ENCODE measurements at regions not wholly inside any gene's neighbourhood (a gene's known extent, or its start where the extent isn't known, plus 50 kb on each side); places are given as distances from the start of the nearest gene placed in this dataset.

DNA sequence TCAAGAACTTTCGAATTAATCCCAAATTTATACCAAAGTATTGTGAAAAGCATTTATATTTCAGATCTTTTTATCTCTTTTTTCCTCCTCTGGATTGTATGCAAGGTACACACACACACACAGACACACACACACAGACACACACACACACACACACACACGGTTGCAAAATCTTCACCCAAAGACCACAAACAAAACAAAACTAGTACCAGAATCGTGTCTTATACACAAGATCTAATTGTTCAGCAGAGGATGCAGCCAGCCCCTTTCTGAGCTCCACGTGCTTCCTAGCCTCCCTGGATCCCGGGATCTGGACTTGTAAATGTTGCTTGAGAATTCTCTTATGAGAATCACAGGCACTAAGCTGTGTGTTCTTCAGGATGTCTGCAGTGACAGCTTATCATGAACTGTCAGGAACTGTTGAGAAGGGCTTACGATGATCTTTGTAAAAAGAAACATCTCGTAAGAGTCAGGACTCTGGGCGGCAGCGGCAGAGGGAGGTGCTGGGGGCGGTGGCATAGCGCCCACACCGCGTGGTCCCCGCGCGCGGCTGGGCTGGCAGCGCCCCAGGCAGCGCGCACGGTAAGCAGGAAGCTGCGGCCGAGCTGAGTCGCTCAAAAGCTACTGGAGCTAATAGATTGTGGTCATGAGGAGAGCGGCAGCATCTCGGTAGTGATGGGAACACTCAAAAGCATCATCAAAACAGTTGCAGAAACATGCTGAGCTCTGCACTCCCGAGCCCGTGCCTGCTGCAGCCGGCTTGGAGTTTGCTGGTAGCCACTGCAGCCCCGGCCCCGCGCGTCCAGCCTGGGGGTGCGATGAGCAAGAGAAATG lies 277.6 kb downstream of the GATA3 start:
- peak; percentile 59 for DNase-seq (ENCODE audit: low spot score)
- in situ Hi-C loops (cut with MboI; ENCODE audit: low sequenced_read_pairs, unreplicated experiment): no loop called here
- TF ChIP-seq, protein P1, sequence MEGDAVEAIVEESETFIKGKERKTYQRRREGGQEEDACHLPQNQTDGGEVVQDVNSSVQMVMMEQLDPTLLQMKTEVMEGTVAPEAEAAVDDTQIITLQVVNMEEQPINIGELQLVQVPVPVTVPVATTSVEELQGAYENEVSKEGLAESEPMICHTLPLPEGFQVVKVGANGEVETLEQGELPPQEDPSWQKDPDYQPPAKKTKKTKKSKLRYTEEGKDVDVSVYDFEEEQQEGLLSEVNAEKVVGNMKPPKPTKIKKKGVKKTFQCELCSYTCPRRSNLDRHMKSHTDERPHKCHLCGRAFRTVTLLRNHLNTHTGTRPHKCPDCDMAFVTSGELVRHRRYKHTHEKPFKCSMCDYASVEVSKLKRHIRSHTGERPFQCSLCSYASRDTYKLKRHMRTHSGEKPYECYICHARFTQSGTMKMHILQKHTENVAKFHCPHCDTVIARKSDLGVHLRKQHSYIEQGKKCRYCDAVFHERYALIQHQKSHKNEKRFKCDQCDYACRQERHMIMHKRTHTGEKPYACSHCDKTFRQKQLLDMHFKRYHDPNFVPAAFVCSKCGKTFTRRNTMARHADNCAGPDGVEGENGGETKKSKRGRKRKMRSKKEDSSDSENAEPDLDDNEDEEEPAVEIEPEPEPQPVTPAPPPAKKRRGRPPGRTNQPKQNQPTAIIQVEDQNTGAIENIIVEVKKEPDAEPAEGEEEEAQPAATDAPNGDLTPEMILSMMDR (IDR thresholded peaks at IDR 0.05; ENCODE audit: borderline replicate concordance, control extremely low read depth, extremely low read depth, insufficient read depth, missing control alignments): no peak

- no peak for DNase-seq (ENCODE audit: low spot score)
- TF ChIP-seq, protein P1 (IDR thresholded peaks at IDR 0.05; ENCODE audit: borderline replicate concordance, control extremely low read depth, extremely low read depth, insufficient read depth, missing control alignments): no peak
- in situ Hi-C loops (cut with MboI; ENCODE audit: low sequenced_read_pairs, unreplicated experiment): no loop called here
Measured at GRCh38 chr10:8332730-8333111, 278.2 kb downstream of the GATA3 start.

GRCh38 chr10:8334631-8335030 lies 280.1 kb downstream of the GATA3 start:
- in situ Hi-C loops (cut with MboI; ENCODE audit: low sequenced_read_pairs, unreplicated experiment): no loop called here
- DNase-seq (ENCODE audit: low spot score): no peak
- TF ChIP-seq, protein P1 (IDR thresholded peaks at IDR 0.05; ENCODE audit: borderline replicate concordance, control extremely low read depth, extremely low read depth, insufficient read depth, missing control alignments): no peak

DNA sequence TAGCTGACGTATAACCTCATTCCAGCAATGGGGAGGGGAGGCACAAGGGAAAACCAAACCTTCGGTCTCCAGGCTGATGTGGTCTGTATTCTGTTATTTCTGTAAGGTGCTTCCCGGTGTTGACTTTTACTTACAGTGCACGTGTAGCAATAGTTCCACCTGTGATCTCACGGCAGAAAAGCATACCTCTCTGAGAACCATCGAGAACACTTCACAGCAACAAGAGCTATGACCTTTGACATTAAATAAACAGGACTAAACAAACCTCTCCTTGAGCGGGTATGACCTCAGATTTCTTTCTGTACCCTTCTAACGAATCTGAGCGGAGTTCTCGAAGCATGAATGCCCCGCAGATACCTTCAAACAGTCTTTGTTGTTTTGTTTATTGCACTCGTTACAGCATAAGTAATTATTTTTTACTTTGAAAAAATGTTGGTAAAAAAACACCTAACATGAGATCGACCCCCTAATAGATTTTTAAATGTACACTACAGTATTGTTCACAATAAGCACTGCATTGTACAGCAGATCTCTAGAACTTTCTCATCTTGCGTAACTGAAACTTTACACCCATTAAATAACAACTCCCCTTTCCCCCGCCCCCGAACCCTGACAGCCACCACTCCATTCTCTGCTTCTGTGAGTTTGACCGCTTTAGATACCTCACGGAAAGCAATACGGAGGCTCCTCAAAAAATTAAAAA lies 282.3 kb downstream of the GATA3 start:
- no peak for DNase-seq (ENCODE audit: low spot score)
- TF ChIP-seq, protein P1 (IDR thresholded peaks at IDR 0.05; ENCODE audit: borderline replicate concordance, control extremely low read depth, extremely low read depth, insufficient read depth, missing control alignments): no peak
- in situ Hi-C loops (cut with MboI; ENCODE audit: low sequenced_read_pairs, unreplicated experiment): no loop called here

DNA sequence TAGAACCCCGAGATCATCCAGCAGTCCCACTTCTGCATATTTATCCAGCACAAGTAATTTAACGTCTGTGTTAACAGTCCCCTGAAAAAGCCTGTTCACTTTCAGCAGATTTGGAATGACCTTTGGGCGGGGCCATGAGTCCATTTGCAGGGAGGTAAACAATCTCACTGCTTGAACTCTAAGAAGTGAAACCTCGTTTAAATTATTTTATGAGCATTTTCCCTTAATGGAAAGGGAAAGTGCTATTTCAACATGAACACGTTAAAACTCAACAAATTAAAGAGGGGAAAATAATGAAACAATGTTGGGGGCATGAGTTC lies 282.8 kb downstream of the GATA3 start:
- no peak for DNase-seq (ENCODE audit: low spot score)
- TF ChIP-seq, protein P1 (IDR thresholded peaks at IDR 0.05; ENCODE audit: borderline replicate concordance, control extremely low read depth, extremely low read depth, insufficient read depth, missing control alignments): no peak
- in situ Hi-C loops (cut with MboI; ENCODE audit: low sequenced_read_pairs, unreplicated experiment): no loop called here

DNA sequence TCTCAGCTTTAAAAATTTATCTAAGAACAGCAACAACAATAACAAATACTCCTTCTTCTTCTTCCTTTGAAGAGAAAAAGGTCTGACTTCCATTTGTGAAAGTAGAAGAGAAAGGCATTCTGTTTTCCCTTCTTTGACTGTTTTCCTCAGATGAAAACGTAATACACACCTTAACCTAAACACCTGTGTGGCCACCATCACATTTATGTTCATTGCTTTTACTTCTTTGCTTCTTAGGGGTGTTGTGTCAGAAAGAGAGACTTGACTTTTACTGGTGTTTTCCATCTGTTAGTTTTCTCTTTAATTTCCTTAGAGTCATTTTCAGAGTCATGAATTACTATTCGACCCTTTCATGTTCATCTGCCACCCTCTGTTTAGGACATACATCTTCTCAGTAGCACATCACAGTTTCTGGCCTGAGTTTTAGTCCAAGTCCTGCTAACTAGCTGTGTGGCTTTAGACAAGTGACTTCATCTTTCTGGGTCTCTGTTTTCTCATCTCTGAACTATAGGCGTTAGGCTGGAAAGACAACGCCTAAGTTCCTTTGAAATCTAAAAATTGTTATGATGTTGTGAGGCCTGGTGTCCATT lies 283.8 kb downstream of the GATA3 start:
- in situ Hi-C loops (cut with MboI; ENCODE audit: low sequenced_read_pairs, unreplicated experiment): no loop called here
- TF ChIP-seq, protein P1 (IDR thresholded peaks at IDR 0.05; ENCODE audit: borderline replicate concordance, control extremely low read depth, extremely low read depth, insufficient read depth, missing control alignments): no peak
- no peak for DNase-seq (ENCODE audit: low spot score)
